GM23338 (cell line): ENCODE measurements at regions not wholly inside any gene's neighbourhood (a gene's known extent, or its start where the extent isn't known, plus 50 kb on each side); places are given as distances from the start of the nearest gene placed in this dataset.

Experiments used
- ATAC-seq: fragments of 200-7000 bp; cut with Tn5 transposase; 3 replicates; pipeline ENCODE4 v1.9.1; 2020
- DNase-seq: peaks from one replicate; pipeline ENCODE4 v3.0.0-alpha.2; 2015; ENCODE audit warnings: low spot score
- H2AFZ ChIP-seq: fragments of 200-600 bp; sonication (generic); 2 replicates; pipeline ENCODE4 v1.8.0; 2016; ENCODE audit warnings: antibody characterized with exemption, mild to moderate bottlenecking, moderate library complexity
- H3F3A ChIP-seq: fragments of 200-600 bp; sonication (generic); replicated peaks from 2 replicates; pipeline ENCODE4 v1.8.0; 2017; ENCODE audit warnings: antibody characterized with exemption, mixed run types, low read depth
- H3K27ac ChIP-seq: fragments of 200-600 bp; sonication (generic); 2 replicates; pipeline ENCODE4 v1.6.1; 2016; ENCODE audit warnings: low read depth
- H3K27me3 ChIP-seq: fragments of 200-600 bp; sonication (generic); 2 replicates; pipeline ENCODE4 v1.8.0; 2016; ENCODE audit warnings: mild to moderate bottlenecking, mixed run types, moderate library complexity; ENCODE audit not compliant: insufficient read depth
- H3K36me3 ChIP-seq: fragments of 200-600 bp; sonication (generic); 2 replicates; pipeline ENCODE4 v1.8.0; 2016; ENCODE audit warnings: mild to moderate bottlenecking; ENCODE audit not compliant: insufficient read depth
- H3K4me1 ChIP-seq: fragments of 200-600 bp; sonication (generic); 2 replicates; pipeline ENCODE4 v1.8.0; 2016; ENCODE audit warnings: mild to moderate bottlenecking, moderate library complexity; ENCODE audit not compliant: insufficient read depth
- H3K4me2 ChIP-seq: fragments of 200-600 bp; sonication (generic); 2 replicates; pipeline ENCODE4 v1.7.1; 2017; ENCODE audit warnings: mixed run types
- H3K4me3 ChIP-seq: fragments of 200-600 bp; sonication (generic); 2 replicates; pipeline ENCODE4 v1.6.1; 2016; ENCODE audit warnings: mixed run types
- H3K79me2 ChIP-seq: fragments of 200-600 bp; sonication (generic); replicated peaks from 2 replicates; pipeline ENCODE4 v1.8.0; 2017; ENCODE audit warnings: mild to moderate bottlenecking; ENCODE audit not compliant: insufficient read depth
- H3K9me2 ChIP-seq: fragments of 200-600 bp; sonication (generic); 2 replicates; pipeline ENCODE4 v1.8.0; 2017; ENCODE audit not compliant: insufficient read depth
- H4K20me1 ChIP-seq: fragments of 200-600 bp; sonication (generic); replicated peaks from 2 replicates; pipeline ENCODE4 v1.8.0; 2017; ENCODE audit warnings: mild to moderate bottlenecking; ENCODE audit not compliant: insufficient read depth
- H3K27ac Mint-ChIP-seq: 2 replicates; pipeline ENCODE4 v1.8.0; 2020; ENCODE audit warnings: inconsistent platforms, mild to moderate bottlenecking, moderate library complexity, mixed read lengths
- H3K27me3 Mint-ChIP-seq: 3 replicates; pipeline ENCODE4 v1.8.0; 2022; ENCODE audit warnings: low read depth, mild to moderate bottlenecking, moderate library complexity, mixed read lengths, inconsistent platforms; ENCODE audit not compliant: insufficient read depth, poor library complexity
- H3K36me3 Mint-ChIP-seq: 3 replicates; pipeline ENCODE4 v1.8.0; 2021; ENCODE audit warnings: low read depth, mild to moderate bottlenecking, inconsistent platforms, moderate library complexity, mixed read lengths
- H3K4me1 Mint-ChIP-seq: 3 replicates; pipeline ENCODE4 v1.8.0; 2020; ENCODE audit warnings: mild to moderate bottlenecking, inconsistent platforms, mixed read lengths
- H3K4me3 Mint-ChIP-seq: 3 replicates; pipeline ENCODE4 v1.8.0; 2021; ENCODE audit warnings: moderate library complexity, mild to moderate bottlenecking, inconsistent platforms, mixed read lengths
- H3K9me3 Mint-ChIP-seq: 3 replicates; pipeline ENCODE4 v1.8.0; 2020; ENCODE audit warnings: moderate library complexity, mild to moderate bottlenecking, inconsistent platforms, mixed read lengths
- CREB1 ChIP-seq: fragments of 250-450 bp; sonication (Bioruptor Pico); IDR thresholded peaks from 2 replicates; pipeline ENCODE4 v1.5.0; 2020; ENCODE audit warnings: low read depth, mild to moderate bottlenecking, moderate library complexity
- EZH2 ChIP-seq: fragments of 200-600 bp; sonication (generic); IDR thresholded peaks from one replicate; pipeline ENCODE4 v1.8.0; 2017; ENCODE audit warnings: antibody characterized with exemption, mild to moderate bottlenecking, low read depth; ENCODE audit not compliant: unreplicated experiment
- EZH2phosphoT487 ChIP-seq: fragments of 200-600 bp; sonication (generic); IDR thresholded peaks from one replicate; pipeline ENCODE4 v1.8.1; 2018; ENCODE audit warnings: antibody characterized with exemption; ENCODE audit not compliant: unreplicated experiment
- JUNB ChIP-seq: IDR thresholded peaks from one replicate; pipeline ENCODE4 v1.6.1; 2016; ENCODE audit warnings: antibody characterized with exemption; ENCODE audit not compliant: unreplicated experiment
- NANOG ChIP-seq: IDR thresholded peaks from 2 replicates; pipeline ENCODE4 v1.6.1; 2016; ENCODE audit warnings: antibody characterized with exemption, borderline replicate concordance
- POLR2AphosphoS5 ChIP-seq: IDR thresholded peaks from 2 replicates; pipeline ENCODE4 v1.6.1; 2016; ENCODE audit warnings: antibody characterized with exemption, low read depth
- STAT1 ChIP-seq: IDR thresholded peaks from one replicate; pipeline ENCODE4 v1.6.1; 2016; ENCODE audit warnings: antibody characterized with exemption; ENCODE audit not compliant: unreplicated experiment
- ZNF114 ChIP-seq: fragments of 250-450 bp; sonication (Bioruptor Pico); IDR thresholded peaks from 2 replicates; pipeline ENCODE4 v1.5.0; 2020; ENCODE audit warnings: mild to moderate bottlenecking, moderate library complexity
- ZNF331 ChIP-seq: fragments of 250-450 bp; sonication (Bioruptor Pico); IDR thresholded peaks from 2 replicates; pipeline ENCODE4 v1.5.0; 2020; ENCODE audit warnings: low read depth, mild to moderate bottlenecking, moderate library complexity
- TF ChIP-seq, protein P1 (sequence below): IDR thresholded peaks from 2 replicates; pipeline ENCODE4 v1.6.1; 2016; ENCODE audit warnings: antibody characterized with exemption
- TF ChIP-seq, protein P2 (sequence below), 2 experiments: fragments of 200-600 bp in 1 of 2; sonication (generic) in 1 of 2; conservative IDR thresholded peaks; 2 replicates each; pipeline versions ENCODE4 v1.5.1 to v1.6.1; 2016 to 2017; ENCODE audit warnings: antibody characterized with exemption in 2 of 2, low read depth in 2 of 2, mild to moderate bottlenecking in 2 of 2, moderate library complexity in 1 of 2
- TF ChIP-seq, protein P3 (sequence below): fragments of 250-450 bp; sonication (Bioruptor Pico); IDR thresholded peaks from 2 replicates; pipeline ENCODE4 v1.5.0; 2020; ENCODE audit warnings: mild to moderate bottlenecking, moderate library complexity
- TF ChIP-seq, protein P4 (sequence below): IDR thresholded peaks from one replicate; pipeline ENCODE4 v1.6.1; 2018; ENCODE audit warnings: antibody characterized with exemption; ENCODE audit not compliant: unreplicated experiment

DNA sequence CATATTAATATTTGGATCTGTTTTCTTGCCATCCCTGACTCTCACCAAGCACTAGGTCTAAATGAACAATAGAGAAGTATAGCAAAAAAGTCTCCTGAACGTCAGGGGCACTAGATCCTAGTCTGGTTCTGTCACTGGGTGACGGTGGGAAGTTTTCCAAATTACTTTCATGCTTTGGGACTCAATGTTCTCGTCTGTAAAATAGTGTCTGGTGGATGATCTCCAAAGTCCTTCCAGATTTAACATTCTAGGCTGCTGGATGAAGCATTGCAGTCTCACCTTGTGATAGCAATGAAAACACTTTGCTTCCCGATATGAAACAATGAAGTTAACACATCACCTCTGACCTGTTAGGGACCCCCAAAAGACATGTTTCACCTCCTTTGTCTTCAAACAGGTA is 199.3 kb downstream of the SEC61B start:
- Histone ChIP-seq H3K9me2 (no peaks in the 10 kb centered on the region), H3F3A (no peaks in the 10 kb centered on the region), H3K36me3 (no peaks in the 10 kb centered on the region), H2AFZ (no peak overlapping the region), H3K27me3 (no peaks in the 10 kb centered on the region), H3K4me3 (no peak overlapping the region), H4K20me1 (no peaks in the 10 kb centered on the region), H3K4me1 (0 out of 2 replicates have a peak, but pooled peaks cover 4% of the 10 kb centered on the region), H3K27ac (no peak overlapping the region), H3K4me2 (no peak overlapping the region), H3K79me2 (no peaks in the 10 kb centered on the region)
- Mint-ChIP-seq H3K4me1 (peaks cover 10% of the 10 kb centered on the region), H3K36me3 (no peaks in the 10 kb centered on the region), H3K9me3 (no peaks in the 10 kb centered on the region), H3K27me3 (peaks cover 2% of the 10 kb centered on the region), H3K4me3 (no peak overlapping the region), H3K27ac (no peak overlapping the region)
- ATAC-seq (no peak), DNase-seq (no peak)
- TF ChIP-seq, protein P1, sequence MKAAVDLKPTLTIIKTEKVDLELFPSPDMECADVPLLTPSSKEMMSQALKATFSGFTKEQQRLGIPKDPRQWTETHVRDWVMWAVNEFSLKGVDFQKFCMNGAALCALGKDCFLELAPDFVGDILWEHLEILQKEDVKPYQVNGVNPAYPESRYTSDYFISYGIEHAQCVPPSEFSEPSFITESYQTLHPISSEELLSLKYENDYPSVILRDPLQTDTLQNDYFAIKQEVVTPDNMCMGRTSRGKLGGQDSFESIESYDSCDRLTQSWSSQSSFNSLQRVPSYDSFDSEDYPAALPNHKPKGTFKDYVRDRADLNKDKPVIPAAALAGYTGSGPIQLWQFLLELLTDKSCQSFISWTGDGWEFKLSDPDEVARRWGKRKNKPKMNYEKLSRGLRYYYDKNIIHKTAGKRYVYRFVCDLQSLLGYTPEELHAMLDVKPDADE: no peak
- no peak for TF ChIP-seq NANOG
- no peak for TF ChIP-seq ZNF331 (CRISPR knock-in tag)
- no peak for TF ChIP-seq CREB1
- TF ChIP-seq, protein P2, sequence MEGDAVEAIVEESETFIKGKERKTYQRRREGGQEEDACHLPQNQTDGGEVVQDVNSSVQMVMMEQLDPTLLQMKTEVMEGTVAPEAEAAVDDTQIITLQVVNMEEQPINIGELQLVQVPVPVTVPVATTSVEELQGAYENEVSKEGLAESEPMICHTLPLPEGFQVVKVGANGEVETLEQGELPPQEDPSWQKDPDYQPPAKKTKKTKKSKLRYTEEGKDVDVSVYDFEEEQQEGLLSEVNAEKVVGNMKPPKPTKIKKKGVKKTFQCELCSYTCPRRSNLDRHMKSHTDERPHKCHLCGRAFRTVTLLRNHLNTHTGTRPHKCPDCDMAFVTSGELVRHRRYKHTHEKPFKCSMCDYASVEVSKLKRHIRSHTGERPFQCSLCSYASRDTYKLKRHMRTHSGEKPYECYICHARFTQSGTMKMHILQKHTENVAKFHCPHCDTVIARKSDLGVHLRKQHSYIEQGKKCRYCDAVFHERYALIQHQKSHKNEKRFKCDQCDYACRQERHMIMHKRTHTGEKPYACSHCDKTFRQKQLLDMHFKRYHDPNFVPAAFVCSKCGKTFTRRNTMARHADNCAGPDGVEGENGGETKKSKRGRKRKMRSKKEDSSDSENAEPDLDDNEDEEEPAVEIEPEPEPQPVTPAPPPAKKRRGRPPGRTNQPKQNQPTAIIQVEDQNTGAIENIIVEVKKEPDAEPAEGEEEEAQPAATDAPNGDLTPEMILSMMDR (conservative IDR thresholded peaks at IDR 0.05; ENCODE audit: low read depth in 2 of 2): no peak
- TF ChIP-seq POLR2AphosphoS5: no peak
- no peak for TF ChIP-seq EZH2
- TF ChIP-seq EZH2phosphoT487: no peak
- TF ChIP-seq, protein P3, sequence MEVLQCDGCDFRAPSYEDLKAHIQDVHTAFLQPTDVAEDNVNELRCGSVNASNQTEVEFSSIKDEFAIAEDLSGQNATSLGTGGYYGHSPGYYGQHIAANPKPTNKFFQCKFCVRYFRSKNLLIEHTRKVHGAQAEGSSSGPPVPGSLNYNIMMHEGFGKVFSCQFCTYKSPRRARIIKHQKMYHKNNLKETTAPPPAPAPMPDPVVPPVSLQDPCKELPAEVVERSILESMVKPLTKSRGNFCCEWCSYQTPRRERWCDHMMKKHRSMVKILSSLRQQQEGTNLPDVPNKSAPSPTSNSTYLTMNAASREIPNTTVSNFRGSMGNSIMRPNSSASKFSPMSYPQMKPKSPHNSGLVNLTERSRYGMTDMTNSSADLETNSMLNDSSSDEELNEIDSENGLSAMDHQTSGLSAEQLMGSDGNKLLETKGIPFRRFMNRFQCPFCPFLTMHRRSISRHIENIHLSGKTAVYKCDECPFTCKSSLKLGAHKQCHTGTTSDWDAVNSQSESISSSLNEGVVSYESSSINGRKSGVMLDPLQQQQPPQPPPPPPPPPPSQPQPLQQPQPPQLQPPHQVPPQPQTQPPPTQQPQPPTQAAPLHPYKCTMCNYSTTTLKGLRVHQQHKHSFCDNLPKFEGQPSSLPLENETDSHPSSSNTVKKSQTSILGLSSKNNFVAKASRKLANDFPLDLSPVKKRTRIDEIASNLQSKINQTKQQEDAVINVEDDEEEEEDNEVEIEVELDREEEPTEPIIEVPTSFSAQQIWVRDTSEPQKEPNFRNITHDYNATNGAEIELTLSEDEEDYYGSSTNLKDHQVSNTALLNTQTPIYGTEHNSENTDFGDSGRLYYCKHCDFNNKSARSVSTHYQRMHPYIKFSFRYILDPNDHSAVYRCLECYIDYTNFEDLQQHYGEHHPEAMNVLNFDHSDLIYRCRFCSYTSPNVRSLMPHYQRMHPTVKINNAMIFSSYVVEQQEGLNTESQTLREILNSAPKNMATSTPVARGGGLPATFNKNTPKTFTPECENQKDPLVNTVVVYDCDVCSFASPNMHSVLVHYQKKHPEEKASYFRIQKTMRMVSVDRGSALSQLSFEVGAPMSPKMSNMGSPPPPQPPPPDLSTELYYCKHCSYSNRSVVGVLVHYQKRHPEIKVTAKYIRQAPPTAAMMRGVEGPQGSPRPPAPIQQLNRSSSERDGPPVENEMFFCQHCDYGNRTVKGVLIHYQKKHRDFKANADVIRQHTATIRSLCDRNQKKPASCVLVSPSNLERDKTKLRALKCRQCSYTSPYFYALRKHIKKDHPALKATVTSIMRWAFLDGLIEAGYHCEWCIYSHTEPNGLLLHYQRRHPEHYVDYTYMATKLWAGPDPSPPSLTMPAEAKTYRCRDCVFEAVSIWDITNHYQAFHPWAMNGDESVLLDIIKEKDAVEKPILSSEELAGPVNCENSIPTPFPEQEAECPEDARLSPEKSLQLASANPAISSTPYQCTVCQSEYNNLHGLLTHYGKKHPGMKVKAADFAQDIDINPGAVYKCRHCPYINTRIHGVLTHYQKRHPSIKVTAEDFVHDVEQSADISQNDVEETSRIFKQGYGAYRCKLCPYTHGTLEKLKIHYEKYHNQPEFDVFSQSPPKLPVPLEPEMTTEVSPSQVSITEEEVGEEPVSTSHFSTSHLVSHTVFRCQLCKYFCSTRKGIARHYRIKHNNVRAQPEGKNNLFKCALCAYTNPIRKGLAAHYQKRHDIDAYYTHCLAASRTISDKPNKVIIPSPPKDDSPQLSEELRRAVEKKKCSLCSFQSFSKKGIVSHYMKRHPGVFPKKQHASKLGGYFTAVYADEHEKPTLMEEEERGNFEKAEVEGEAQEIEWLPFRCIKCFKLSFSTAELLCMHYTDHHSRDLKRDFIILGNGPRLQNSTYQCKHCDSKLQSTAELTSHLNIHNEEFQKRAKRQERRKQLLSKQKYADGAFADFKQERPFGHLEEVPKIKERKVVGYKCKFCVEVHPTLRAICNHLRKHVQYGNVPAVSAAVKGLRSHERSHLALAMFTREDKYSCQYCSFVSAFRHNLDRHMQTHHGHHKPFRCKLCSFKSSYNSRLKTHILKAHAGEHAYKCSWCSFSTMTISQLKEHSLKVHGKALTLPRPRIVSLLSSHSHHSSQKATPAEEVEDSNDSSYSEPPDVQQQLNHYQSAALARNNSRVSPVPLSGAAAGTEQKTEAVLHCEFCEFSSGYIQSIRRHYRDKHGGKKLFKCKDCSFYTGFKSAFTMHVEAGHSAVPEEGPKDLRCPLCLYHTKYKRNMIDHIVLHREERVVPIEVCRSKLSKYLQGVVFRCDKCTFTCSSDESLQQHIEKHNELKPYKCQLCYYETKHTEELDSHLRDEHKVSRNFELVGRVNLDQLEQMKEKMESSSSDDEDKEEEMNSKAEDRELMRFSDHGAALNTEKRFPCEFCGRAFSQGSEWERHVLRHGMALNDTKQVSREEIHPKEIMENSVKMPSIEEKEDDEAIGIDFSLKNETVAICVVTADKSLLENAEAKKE (CRISPR knock-in tag): no peak
- no peak for TF ChIP-seq ZNF114 (CRISPR knock-in tag)
- no peak for TF ChIP-seq STAT1
- TF ChIP-seq, protein P4, sequence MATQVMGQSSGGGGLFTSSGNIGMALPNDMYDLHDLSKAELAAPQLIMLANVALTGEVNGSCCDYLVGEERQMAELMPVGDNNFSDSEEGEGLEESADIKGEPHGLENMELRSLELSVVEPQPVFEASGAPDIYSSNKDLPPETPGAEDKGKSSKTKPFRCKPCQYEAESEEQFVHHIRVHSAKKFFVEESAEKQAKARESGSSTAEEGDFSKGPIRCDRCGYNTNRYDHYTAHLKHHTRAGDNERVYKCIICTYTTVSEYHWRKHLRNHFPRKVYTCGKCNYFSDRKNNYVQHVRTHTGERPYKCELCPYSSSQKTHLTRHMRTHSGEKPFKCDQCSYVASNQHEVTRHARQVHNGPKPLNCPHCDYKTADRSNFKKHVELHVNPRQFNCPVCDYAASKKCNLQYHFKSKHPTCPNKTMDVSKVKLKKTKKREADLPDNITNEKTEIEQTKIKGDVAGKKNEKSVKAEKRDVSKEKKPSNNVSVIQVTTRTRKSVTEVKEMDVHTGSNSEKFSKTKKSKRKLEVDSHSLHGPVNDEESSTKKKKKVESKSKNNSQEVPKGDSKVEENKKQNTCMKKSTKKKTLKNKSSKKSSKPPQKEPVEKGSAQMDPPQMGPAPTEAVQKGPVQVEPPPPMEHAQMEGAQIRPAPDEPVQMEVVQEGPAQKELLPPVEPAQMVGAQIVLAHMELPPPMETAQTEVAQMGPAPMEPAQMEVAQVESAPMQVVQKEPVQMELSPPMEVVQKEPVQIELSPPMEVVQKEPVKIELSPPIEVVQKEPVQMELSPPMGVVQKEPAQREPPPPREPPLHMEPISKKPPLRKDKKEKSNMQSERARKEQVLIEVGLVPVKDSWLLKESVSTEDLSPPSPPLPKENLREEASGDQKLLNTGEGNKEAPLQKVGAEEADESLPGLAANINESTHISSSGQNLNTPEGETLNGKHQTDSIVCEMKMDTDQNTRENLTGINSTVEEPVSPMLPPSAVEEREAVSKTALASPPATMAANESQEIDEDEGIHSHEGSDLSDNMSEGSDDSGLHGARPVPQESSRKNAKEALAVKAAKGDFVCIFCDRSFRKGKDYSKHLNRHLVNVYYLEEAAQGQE: no peak
- no peak for TF ChIP-seq JUNB
